GM12892 (cell line): ENCODE measurements at regions not wholly inside any gene's neighbourhood (a gene's known extent, or its start where the extent isn't known, plus 50 kb on each side); places are given as distances from the start of the nearest gene placed in this dataset.

Experiments
- POLR2A ChIP-seq: IDR thresholded peaks from 2 replicates; pipeline ENCODE4 v1.6.1; 2011; ENCODE audit warnings: low read depth, low read length, control low read depth
- POLR2AphosphoS5 ChIP-seq: IDR thresholded peaks from 2 replicates; pipeline ENCODE4 v1.6.1; 2011; ENCODE audit warnings: low read depth, low read length, control low read depth
- TAF1 ChIP-seq: IDR thresholded peaks from 2 replicates; pipeline ENCODE4 v1.6.1; 2011; ENCODE audit warnings: low read depth, mild to moderate bottlenecking, control low read depth, low read length, borderline replicate concordance

DNA sequence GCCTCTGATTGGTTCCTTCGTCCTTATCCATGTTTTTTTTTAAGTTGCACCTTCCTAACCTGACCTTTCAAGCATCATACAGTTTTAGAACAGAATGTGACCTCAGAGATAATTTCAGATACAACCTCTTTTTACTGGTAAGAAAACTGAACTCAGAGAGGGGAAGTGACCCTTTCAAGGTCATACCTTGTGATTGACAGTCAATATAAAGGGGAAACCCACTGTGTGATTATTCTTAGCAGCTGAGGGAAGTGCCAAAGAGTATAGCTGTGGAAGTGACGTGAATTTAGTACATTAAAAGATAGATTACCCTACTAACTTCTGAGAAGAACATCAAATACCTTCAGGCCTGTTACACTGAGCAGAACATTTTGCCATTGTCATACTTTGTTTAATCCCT is 319.4 kb downstream of the NEK10 start:
- TF ChIP-seq POLR2A = no peak
- no peak for TF ChIP-seq POLR2AphosphoS5
- TF ChIP-seq TAF1 = no peak
